ENCODE measurements at regions not wholly inside any gene's neighbourhood (a gene's known extent, or its start where the extent isn't known, plus 50 kb on each side); places are given as distances from the start of the nearest gene placed in this dataset.

GRCh38 chr1:55315552-55315951, 100.4 kb upstream of the USP24 start:
- H3K36me3 ChIP-seq = no peaks in the 10 kb centered on the region
- DNase-seq (no peak), ATAC-seq (no peak)
- TF ChIP-seq POLR2A (IDR thresholded peaks at IDR 0.05) (no peak), CTCF (IDR thresholded peaks at IDR 0.05) (no peak)
- H3K27me3 ChIP-seq = no peaks in the 10 kb centered on the region
- WGBS (ENCODE audit: insufficient coverage, low coverage, low lambda C conversion rate, missing lambda C conversion rate) = 93% methylated on average over 1 of the region's 1 CpG
- no peak overlapping the region for H3K27ac ChIP-seq
- H3K4me3 ChIP-seq = no peak overlapping the region
- H3K4me1 ChIP-seq = no peaks in the 10 kb centered on the region
- intact Hi-C loops (cut with DNase I) = no loop called here
- no peaks in the 10 kb centered on the region for H3K9me3 ChIP-seq

- WGBS (ENCODE audit: insufficient coverage, low coverage, low lambda C conversion rate, missing lambda C conversion rate) = 79% methylated on average over 3 of the region's 4 CpGs
- ATAC-seq = no peak
- Histone ChIP-seq H3K4me1 (no peaks in the 10 kb centered on the region), H3K36me3 (no peaks in the 10 kb centered on the region), H3K9me3 (no peaks in the 10 kb centered on the region), H3K27me3 (no peaks in the 10 kb centered on the region), H3K27ac (no peak overlapping the region), H3K4me3 (no peak overlapping the region)
- intact Hi-C loops (cut with DNase I) = no loop called here
- TF ChIP-seq CTCF (IDR thresholded peaks at IDR 0.05) (no peak), POLR2A (IDR thresholded peaks at IDR 0.05) (no peak)
- DNase-seq = no peak
Observed at GRCh38 chr1:55314740-55315139, 99.6 kb upstream of the USP24 start.

- H3K4me3 ChIP-seq = no peak overlapping the region
- DNase-seq (no peak), ATAC-seq (no peak)
- H3K36me3 ChIP-seq = no peaks in the 10 kb centered on the region
- H3K9me3 ChIP-seq = no peaks in the 10 kb centered on the region
- 52% methylated on average over 4 of the region's 5 CpGs for WGBS (ENCODE audit: insufficient coverage, low coverage, low lambda C conversion rate, missing lambda C conversion rate)
- no peaks in the 10 kb centered on the region for H3K4me1 ChIP-seq
- TF ChIP-seq POLR2A (IDR thresholded peaks at IDR 0.05) = no peak
- TF ChIP-seq CTCF (IDR thresholded peaks at IDR 0.05) = no peak
- no peaks in the 10 kb centered on the region for H3K27me3 ChIP-seq
- intact Hi-C loops (cut with DNase I) = no loop called here
- no peak overlapping the region for H3K27ac ChIP-seq
Observed at GRCh38 chr1:55313903-55314302, 98.7 kb upstream of the USP24 start.

GRCh38 chr1:55311979-55312378, 96.8 kb upstream of the USP24 start:
- TF ChIP-seq CTCF (IDR thresholded peaks at IDR 0.05) = no peak
- TF ChIP-seq POLR2A (IDR thresholded peaks at IDR 0.05) = no peak
- H3K4me1 ChIP-seq = no peaks in the 10 kb centered on the region
- H3K36me3 ChIP-seq = no peaks in the 10 kb centered on the region
- no peak overlapping the region for H3K27ac ChIP-seq
- no peaks in the 10 kb centered on the region for H3K27me3 ChIP-seq
- ATAC-seq (no peak), DNase-seq (no peak)
- WGBS (ENCODE audit: insufficient coverage, low coverage, low lambda C conversion rate, missing lambda C conversion rate) = 62% methylated on average over 3 of the region's 4 CpGs
- no peaks in the 10 kb centered on the region for H3K9me3 ChIP-seq
- no peak overlapping the region for H3K4me3 ChIP-seq
- intact Hi-C loops (cut with DNase I) = no loop called here

- Histone ChIP-seq H3K27ac (no peak overlapping the region), H3K9me3 (no peaks in the 10 kb centered on the region), H3K4me1 (no peaks in the 10 kb centered on the region), H3K36me3 (no peaks in the 10 kb centered on the region), H3K4me3 (no peak overlapping the region), H3K27me3 (no peaks in the 10 kb centered on the region)
- no peak for DNase-seq
- no peak for ATAC-seq
- intact Hi-C loops (cut with DNase I) = no loop called here
- WGBS (ENCODE audit: insufficient coverage, low coverage, low lambda C conversion rate, missing lambda C conversion rate) = 61% methylated on average over 6 of the region's 7 CpGs
- no peak for TF ChIP-seq CTCF (IDR thresholded peaks at IDR 0.05)
- no peak for TF ChIP-seq POLR2A (IDR thresholded peaks at IDR 0.05)
Observed at GRCh38 chr1:55311057-55311641, 96.0 kb upstream of the USP24 start.
